Activated CD8-positive, alpha-beta memory T cell treated with anti-CD3 and anti-CD28 coated beads, Interleukin-2, amount 50 U/mL, for 1 hour (primary cell): ENCODE measurements at regions not wholly inside any gene's neighbourhood (a gene's known extent, or its start where the extent isn't known, plus 50 kb on each side); places are given as distances from the start of the nearest gene placed in this dataset.

Source experiments
- DNase-seq: peaks from one replicate; pipeline ENCODE4 v3.0.0-alpha.2; 2020; ENCODE audit errors: extremely low read depth

DNA sequence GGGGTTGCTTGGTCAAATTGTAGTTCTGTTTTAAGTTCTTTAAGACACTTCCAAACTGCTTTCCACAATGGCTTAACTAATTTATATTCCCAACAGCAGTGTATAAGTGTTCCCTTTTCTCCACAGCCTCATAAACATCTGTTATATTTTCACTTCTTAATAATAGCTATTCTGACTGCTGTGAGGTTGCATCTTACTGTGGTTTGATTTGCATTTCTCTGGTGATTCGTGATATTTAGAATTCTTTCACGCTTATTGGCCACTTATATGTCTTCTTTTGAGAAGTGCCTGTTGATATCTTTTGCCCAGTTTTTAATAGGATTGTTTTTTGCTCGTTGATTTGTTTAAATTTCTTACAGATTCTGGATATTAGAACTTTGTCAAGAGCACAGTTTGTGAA is 278.6 kb upstream of the ITM2A start:
- DNase-seq: no peak

DNA sequence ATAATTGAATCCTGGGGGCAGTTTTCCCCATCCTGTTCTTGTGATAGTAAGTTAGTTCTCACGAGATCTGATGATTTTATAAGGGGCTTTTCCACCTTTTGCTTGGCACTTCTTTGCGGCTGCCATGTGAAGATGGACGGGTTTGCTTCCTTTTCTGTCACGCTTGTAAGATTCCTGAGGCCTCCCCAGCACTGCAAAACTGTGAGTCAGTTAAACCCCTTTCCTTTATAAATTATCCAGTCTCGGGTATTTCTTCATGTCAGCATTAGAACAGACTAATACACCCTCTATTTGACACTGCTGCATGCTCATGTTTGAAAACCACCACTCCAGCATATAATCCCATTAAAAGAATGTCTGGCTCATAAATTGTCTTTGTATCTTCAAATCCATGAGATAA is 264.4 kb upstream of the ITM2A start:
- no peak for DNase-seq

DNA sequence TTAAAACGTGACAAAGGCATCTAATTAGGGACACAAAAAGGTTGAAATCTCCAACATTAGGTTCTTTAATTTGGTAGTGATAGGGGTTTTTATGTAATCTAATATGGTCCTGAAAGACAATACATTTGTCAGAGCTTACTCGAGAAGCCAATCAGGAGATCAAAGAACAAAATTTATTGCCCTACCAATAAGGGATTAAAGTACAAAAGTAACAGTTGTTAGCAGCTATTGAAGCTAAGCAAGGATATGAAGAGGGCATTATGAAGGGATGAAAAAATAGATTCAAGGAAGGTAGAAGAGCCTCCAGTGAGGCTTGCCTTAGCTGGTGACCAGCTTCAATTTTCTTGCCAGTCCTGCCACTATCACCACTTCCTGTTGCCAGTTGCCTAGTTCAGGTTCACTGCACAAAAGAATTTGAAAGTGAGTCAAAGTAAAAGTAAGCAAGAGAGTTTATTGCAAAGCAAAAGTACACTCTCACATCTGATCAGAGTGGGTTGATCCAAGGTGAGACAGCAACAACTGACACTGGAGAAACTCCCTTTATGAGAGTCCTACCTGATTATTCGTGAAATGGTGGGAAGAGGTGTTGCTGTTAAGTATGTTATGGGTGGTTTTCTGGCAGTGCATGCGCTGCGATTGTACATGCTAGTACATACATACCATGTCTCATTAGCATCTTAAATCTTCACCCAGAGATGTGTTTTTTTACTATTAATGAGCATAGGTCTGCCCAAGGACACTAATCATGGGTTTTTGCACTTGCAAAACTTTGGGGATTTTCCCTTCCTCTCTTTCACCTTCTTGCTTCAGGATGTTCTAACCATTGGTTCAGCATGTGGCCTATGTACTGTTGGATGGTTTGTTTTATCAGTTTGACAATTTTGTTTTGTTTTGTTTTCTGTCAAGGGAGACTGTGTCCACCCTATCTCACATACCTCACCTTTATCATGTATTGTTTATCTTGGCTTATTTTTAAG is 263.2 kb upstream of the ITM2A start:
- no peak for DNase-seq

DNA sequence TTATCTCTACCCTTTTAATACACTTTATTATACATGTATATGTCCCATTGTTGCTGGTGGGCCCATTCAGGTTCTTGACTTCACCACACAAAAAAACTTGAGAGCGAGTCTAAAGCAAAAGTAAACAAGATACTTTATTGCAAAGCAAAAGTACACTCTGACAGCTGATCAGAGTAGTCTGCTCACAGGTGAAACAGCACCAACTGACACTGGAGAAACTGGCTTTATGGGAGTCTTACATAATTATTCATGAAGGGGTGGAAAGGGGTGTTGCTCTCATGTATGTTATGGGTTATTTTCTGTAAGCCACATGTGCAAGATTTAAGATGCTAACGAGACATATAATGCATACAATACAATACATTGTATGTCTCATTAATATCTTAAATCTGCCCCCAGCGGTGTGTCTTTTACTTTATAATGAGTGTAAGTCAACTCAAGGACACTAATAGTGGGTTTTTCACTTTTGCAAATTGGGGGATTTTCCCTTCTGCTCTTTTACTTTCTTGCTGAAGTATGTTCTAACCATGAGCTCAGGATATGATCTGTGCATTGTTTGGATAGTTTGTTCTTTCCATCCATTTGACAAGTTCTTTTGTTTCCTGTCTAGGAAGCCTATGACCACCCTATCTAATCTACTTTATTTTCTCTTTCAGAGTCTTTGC is 256.1 kb upstream of the ITM2A start:
- no peak for DNase-seq

DNA sequence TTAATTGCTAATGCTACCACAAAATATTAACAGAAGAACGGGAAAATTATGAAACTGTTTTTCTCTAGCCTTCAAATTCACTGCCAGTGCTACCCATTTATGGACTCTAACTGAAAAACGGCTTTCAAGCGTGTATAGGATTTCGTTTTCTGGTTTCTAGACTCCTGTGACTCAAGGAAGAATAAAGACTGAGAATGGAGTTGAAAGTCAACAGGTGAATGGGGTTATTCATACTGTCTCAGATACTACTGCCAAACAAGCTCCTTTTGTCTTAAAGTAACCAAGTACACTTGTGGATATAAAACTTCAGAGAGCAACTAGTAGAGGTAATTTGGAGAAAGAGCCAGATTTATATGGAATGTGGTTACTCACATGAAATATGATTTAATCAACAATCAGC is 251.1 kb upstream of the ITM2A start:
- DNase-seq: no peak

- no peak for DNase-seq
Observed at GRCh38 chrX:79604364-79604763, 237.2 kb upstream of the ITM2A start.

DNA sequence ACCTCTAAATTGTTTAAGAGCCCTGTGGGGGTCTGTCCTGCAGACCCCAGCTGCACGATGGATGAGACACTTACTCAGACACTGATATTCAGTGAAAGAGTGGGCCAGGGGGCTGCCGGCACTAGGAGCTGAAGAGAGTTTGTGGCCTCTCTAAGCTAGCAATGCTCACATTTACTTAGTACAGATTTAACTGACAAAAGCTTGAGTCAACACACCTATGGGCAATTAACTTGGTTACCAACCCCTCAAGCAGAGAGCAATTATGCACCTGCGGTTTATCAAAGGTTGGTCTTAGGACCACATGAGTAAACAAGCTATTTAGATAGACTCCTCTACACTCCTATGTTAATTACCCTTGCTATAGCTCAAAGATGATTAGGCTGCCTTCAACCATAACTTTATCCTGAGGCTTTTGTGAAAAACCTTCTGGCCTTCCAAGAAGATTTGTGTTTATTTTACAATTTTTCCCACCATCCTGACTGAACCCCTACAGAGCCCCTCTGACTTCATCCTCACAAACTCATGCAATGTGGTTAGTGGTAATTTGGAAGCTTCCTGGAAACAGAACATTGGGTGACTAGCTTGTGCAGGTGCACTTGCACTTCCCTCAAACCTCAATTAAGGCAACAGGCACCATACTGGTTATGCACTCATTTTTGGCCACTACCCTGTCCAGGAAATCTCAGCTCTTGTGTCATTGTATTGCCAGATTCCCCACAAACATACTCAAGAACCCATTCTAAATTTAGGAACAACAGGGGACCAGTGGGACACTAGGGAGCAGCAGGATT is 234.4 kb upstream of the ITM2A start:
- no peak for DNase-seq

DNA sequence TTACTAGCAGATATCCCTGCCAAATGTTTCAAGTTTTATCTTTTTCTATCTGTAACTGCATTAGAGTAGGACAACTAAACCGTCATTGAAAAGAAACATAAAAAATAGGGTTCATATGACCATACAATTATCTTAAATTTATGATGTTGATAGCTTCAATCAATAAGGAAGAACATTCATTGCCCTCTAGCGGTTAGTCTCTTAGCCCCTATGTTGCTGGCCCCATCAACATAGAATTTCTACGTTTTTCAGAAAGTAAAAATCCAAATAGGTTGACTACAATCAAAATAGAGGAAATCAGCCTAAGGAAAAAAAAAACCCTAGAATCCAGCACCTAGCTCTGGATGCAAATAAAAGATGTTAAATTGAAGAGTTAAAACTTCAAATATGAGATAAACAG is 225.1 kb upstream of the ITM2A start:
- DNase-seq: no peak

GRCh38 chrX:79588233-79588632 is 221.1 kb upstream of the ITM2A start:
- DNase-seq: no peak

GRCh38 chrX:79573760-79574159 is 206.6 kb upstream of the ITM2A start:
- DNase-seq: no peak

GRCh38 chrX:79572566-79572965 is 205.4 kb upstream of the ITM2A start:
- DNase-seq: no peak

DNA sequence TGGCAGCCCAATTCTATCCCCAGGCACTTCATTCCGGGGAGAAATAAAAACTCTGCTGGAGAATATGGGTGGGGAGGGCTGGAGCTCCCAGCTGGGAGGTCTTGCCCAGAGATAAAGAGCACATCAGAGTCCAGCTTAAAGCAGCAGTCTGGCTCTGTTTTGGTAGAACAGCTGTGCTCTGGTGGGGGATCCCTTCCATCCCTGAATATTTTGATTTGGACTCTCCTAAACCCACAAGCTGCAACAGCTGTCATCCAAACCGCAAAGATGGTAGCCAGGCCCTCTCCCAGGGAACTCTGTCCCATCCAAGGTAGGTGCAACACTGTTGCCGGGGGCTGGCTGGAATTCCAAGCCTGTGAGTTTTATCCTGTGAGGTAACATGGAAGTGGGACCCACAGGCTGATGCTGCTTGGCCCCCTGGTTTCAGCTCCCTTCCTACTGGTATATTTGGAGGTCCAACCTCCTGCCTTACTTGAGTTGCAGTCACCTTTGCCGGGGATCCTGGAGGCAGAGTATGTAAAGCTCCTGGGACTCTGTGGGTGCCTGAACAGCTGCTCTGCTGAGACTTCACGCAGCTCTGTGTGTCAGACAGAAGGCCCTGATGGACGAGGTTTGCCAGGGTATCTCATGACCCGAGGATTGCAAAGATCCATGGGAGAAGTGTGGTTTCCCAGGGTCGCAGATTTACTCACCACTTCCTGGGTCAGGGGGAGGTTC is 203.5 kb upstream of the ITM2A start:
- DNase-seq: no peak

- no peak for DNase-seq
Observed at GRCh38 chrX:79568309-79568708, 201.2 kb upstream of the ITM2A start.

- DNase-seq: no peak
Observed at GRCh38 chrX:79564362-79564761, 197.2 kb upstream of the ITM2A start.

DNA sequence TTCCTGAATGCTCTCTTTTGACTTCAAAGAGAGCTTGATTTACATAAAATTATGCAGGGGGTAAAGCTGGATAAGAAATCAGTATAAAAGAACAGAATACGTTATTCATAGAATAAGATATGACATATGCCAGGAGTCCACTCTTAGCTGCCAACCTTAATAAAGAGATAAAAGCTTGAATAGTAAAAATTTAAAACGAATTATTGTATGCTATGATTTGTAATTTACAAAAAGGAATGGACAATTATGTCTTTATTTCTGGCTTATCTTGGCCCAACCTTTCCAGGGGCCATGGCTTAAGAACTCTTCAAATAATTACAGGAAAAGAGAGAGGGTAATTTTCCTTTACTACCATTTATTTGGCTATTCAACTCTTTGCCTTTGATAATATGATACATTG is 192.2 kb upstream of the ITM2A start:
- DNase-seq: no peak

GRCh38 chrX:79557212-79557611 is 190.1 kb upstream of the ITM2A start:
- no peak for DNase-seq

DNA sequence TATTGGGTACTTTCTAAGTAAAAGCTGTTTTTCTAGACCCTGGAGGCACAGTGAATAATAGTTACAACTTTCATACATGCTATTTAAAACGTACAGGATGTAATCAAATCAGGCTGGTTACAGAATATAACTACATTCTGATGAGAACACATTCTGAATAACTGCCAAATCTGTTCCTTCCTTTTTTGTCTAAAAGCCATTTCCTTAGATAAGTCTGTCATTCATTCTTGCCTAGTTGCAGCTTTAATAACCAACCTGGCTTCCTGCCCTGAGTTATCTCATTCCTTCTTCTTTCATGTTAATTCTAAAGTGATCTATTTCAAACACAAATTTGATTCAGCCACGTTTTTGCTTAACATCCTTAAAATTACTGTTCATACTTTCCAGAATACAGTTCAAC is 189.7 kb upstream of the ITM2A start:
- no peak for DNase-seq

DNA sequence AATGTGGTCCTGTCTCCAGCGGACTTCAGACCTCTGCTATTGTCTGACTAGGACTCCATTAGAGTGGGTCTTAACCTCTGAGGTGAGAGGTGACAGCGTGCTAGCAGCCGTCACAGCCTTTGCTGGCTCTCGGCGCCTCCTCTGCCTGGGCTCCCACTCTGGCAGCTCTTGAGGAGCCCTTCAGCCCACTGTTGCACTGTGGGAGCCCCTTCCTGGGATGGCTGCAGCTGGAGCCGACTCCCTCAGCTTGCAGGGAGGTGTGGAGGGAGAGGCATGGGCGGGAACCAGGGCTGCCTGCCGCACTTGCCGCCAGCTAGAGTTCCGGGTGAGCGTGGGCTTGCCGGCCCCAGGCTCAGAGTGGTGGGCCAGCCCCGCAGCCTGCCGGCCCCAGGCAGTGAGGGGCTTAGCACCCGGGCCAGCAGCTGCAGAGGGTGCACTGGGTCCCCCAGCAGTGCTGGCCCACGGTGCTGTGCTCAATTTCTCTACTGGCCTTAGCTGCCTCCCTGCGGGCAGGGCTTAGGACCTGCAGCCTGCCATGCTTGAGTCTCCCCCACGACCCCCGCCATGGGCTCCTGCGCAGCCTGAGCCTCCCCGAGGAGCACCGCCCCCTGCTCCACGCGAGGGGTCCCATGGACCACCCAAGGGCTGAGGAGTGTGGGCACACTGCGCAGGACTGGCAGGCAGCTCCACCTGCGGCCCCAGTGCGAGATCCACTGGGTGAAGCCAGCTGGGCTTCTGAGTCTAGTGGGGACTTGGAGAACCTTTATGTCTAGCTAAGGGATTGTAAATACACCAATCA is 163.4 kb upstream of the ITM2A start:
- DNase-seq: no peak

- no peak for DNase-seq
Observed at GRCh38 chrX:79524642-79525041, 157.5 kb upstream of the ITM2A start.

DNA sequence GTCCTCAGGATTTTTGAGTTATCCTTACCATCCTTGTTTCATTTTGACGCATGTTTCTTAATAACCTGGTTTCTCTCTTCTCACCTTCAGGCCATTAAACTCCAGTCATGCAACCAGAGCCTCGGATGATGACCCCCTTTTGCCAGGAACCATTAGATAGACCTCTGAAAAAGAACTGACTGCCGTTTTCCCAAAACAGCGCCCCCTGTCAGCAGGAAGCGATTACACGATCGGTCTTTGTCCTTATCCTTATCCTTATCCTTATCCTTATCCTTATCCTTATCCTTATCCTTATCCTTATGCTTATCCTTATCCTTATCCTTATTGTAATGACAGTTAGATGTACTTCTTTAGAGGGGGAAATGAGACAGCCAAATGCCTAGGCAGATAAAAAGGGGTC is 148.4 kb upstream of the ITM2A start:
- DNase-seq: no peak

DNA sequence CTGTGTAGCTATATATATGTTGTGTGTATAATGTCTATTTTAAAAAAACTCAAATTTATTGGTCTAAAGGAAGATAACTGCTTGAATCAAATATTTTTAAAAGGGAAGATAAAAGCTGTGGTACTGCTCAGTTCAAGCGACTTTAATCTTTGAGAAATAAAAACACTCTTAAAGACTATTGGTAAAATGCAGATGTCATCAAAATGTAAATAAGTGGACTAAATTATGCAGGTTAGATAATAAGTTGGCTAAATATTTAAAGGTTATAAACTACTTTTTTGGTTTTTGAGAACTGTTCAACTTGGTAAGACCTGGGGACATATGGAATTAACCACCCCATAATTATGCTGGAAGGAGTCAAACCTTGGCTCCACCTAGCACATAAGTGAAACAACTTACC is 144.7 kb upstream of the ITM2A start:
- no peak for DNase-seq
